Gastrocnemius medialis (tissue), 4 donors: ENCODE measurements at regions not wholly inside any gene's neighbourhood (a gene's known extent, or its start where the extent isn't known, plus 50 kb on each side); places are given as distances from the start of the nearest gene placed in this dataset.
A peak's percentile ranks its signal among the peaks of the same experiment; 100 is the strongest.

Experiments used
- ATAC-seq, 2 donors: fragments of 150-250 bp; one replicate each; pipeline ENCODE4 v1.9.1; 2016
- DNase-seq, 2 donors: peaks; one replicate each; pipeline ENCODE4 v3.0.0-alpha.2; 2019
- H3K27ac ChIP-seq, 4 donors: fragments of 200-600 bp; sonication (generic); 1 replicate in 1 of 4; 2 replicates in 3 of 4; pipeline ENCODE4 v1.5.1; 2016 to 2018; ENCODE audit warnings: mild to moderate bottlenecking in 2 of 4, moderate library complexity in 1 of 4
- H3K27me3 ChIP-seq, 3 donors: fragments of 200-600 bp; sonication (generic) in 2 of 3; 1 replicate in 1 of 3; 2 replicates in 2 of 3; pipeline versions ENCODE4 v1.5.1 to v1.6.0; 2016 to 2019; ENCODE audit warnings: mild to moderate bottlenecking in 1 of 3, moderate library complexity in 1 of 3
- H3K36me3 ChIP-seq, 2 donors: fragments of 200-600 bp; sonication (generic) in 1 of 2; one replicate each; pipeline ENCODE4 v1.5.1; 2017 to 2018
- H3K4me1 ChIP-seq, 2 donors: fragments of 200-600 bp; sonication (generic) in 1 of 2; one replicate each; pipeline ENCODE4 v1.5.1; 2016 to 2017; ENCODE audit warnings: mild to moderate bottlenecking in 2 of 2
- H3K4me3 ChIP-seq, 4 donors: fragments of 200-600 bp; sonication (generic) in 3 of 4; 1 replicate in 1 of 4; 2 replicates in 3 of 4; pipeline ENCODE4 v1.5.1; 2016 to 2019; ENCODE audit warnings: mild to moderate bottlenecking in 2 of 4
- H3K9me3 ChIP-seq, 3 donors: fragments of 200-600 bp; sonication (generic) in 2 of 3; 1 replicate in 1 of 3; 2 replicates in 2 of 3; pipeline ENCODE4 v1.5.1; 2016 to 2019
- CTCF ChIP-seq, 5 experiments: fragments of 450-650 bp in 3 of 5; fragments of 200-600 bp in 2 of 5; sonication (generic) in 2 of 5; IDR thresholded peaks in 4 of 5; conservative IDR thresholded peaks in 1 of 5; 1 replicate in 4 of 5; 2 replicates in 1 of 5; pipeline ENCODE4 v1.5.1; 2016 to 2019; ENCODE audit warnings: antibody characterized with exemption in 5 of 5, mild to moderate bottlenecking in 3 of 5, moderate library complexity in 3 of 5
- POLR2A ChIP-seq, 2 donors: fragments of 450-650 bp; IDR thresholded peaks; one replicate each; pipeline ENCODE4 v1.6.1; 2017; ENCODE audit warnings: antibody characterized with exemption in 2 of 2, mild to moderate bottlenecking in 2 of 2, moderate library complexity in 2 of 2
- in situ Hi-C, 4 donors: fragments of 200-750 bp; cut with MboI; loops; one replicate each; pipeline versions ENCODE4 v1.15.0 to v1.8.0; 2017; ENCODE audit warnings: low sequenced_read_pairs in 4 of 4
- intact Hi-C: fragments of 100-400 bp; cut with DNase I; formaldehyde crosslinking; loops from one replicate; pipeline ENCODE4 v1.15.1; 2023; ENCODE audit warnings: low total_unique reads

- Histone ChIP-seq H3K9me3 (no peaks in the 10 kb centered on the region), H3K4me3 (no peak overlapping the region), H3K27me3 (peaks cover 11 to 26% (median 18%) of the 10 kb centered on the region in 3 donors), H3K27ac (no peak overlapping the region), H3K4me1 (no peaks in the 10 kb centered on the region), H3K36me3 (no peaks in the 10 kb centered on the region)
- TF ChIP-seq CTCF (IDR thresholded peaks at IDR 0.05 in 4 of 5, conservative IDR thresholded peaks at IDR 0.05 in 1 of 5) (no peak), POLR2A (IDR thresholded peaks at IDR 0.05) (no peak)
- in situ Hi-C loops = loop anchor here in 2 of 4 donors (10.0 to 25.0 kb wide), 3 partner anchors 175 to 325 kb away; no protein-coding TSS in a partner anchor
- ATAC-seq = peak in 1 of 2 donors; percentile 50
- DNase-seq = no peak
- intact Hi-C loops = loop anchor here (5.0 kb wide), 1 partner anchor 120 kb away; no protein-coding TSS in a partner anchor
These were observed 153.5 kb upstream of the SIX2 start for GRCh38 chr2:45162711-45163110.

- intact Hi-C loops (no loop called here), in situ Hi-C loops (loop anchor here in 2 of 4 donors (25.0 kb wide), 2 partner anchors 169 to 331 kb away; no protein-coding TSS in a partner anchor)
- Histone ChIP-seq H3K4me3 (no peak overlapping the region), H3K9me3 (no peaks in the 10 kb centered on the region), H3K27ac (no peak overlapping the region), H3K36me3 (no peaks in the 10 kb centered on the region), H3K4me1 (no peaks in the 10 kb centered on the region), H3K27me3 (no peaks in the 10 kb centered on the region)
- TF ChIP-seq POLR2A (IDR thresholded peaks at IDR 0.05) (no peak), CTCF (IDR thresholded peaks at IDR 0.05 in 4 of 5, conservative IDR thresholded peaks at IDR 0.05 in 1 of 5) (no peak)
- ATAC-seq (no peak), DNase-seq (no peak)
These were observed 147.4 kb upstream of the SIX2 start for GRCh38 chr2:45156605-45157004.

GRCh38 chr2:45154606-45155155 is 145.4 kb upstream of the SIX2 start:
- Histone ChIP-seq H3K27ac (no peak overlapping the region), H3K4me3 (no peak overlapping the region), H3K36me3 (no peaks in the 10 kb centered on the region), H3K9me3 (no peaks in the 10 kb centered on the region), H3K4me1 (no peaks in the 10 kb centered on the region), H3K27me3 (no peaks in the 10 kb centered on the region)
- DNase-seq = no peak
- no peak for ATAC-seq
- in situ Hi-C loops (loop anchor here in 2 of 4 donors (25.0 kb wide), 2 partner anchors 167 to 333 kb away; no protein-coding TSS in a partner anchor), intact Hi-C loops (no loop called here)
- no peak for TF ChIP-seq POLR2A (IDR thresholded peaks at IDR 0.05)
- no peak for TF ChIP-seq CTCF (IDR thresholded peaks at IDR 0.05 in 4 of 5, conservative IDR thresholded peaks at IDR 0.05 in 1 of 5)

- Histone ChIP-seq H3K27ac (no peak overlapping the region), H3K9me3 (no peaks in the 10 kb centered on the region), H3K27me3 (no peaks in the 10 kb centered on the region), H3K36me3 (no peaks in the 10 kb centered on the region), H3K4me3 (no peak overlapping the region), H3K4me1 (no peaks in the 10 kb centered on the region)
- ATAC-seq = no peak
- TF ChIP-seq CTCF (IDR thresholded peaks at IDR 0.05 in 4 of 5, conservative IDR thresholded peaks at IDR 0.05 in 1 of 5) (no peak), POLR2A (IDR thresholded peaks at IDR 0.05) (no peak)
- intact Hi-C loops (no loop called here), in situ Hi-C loops (loop anchor here in 2 of 4 donors (25.0 kb wide), 2 partner anchors 167 to 333 kb away; no protein-coding TSS in a partner anchor)
- no peak for DNase-seq
These were observed 144.9 kb upstream of the SIX2 start for GRCh38 chr2:45154144-45154543.
